PC-3 (cell line): ENCODE measurements at regions not wholly inside any gene's neighbourhood (a gene's known extent, or its start where the extent isn't known, plus 50 kb on each side); places are given as distances from the start of the nearest gene placed in this dataset.
"Not testable (repeated sequence)": the region's sequence is repeated elsewhere in the genome, so short reads cannot be mapped to it uniquely, and the experiment has no call there.

Source experiments
- ATAC-seq: fragments of 200-7000 bp; cut with Tn5 transposase; 2 replicates; pipeline ENCODE4 v1.9.1; 2020; ENCODE audit warnings: mild to moderate bottlenecking, moderate library complexity
- BruUV-seq: library from RNA; stranded (reverse); fragments of 400-500 nt; replicated peaks from 2 replicates; lab custom pipeline; 2021; lab: Mats Ljungman, UMichigan
- CTCF ChIA-PET: fragments of 300-600 bp; sonication (Branson Sonifier 250); formaldehyde crosslinking; loops from one replicate; lab custom pipeline; 2022; ENCODE audit warnings: antibody characterized with exemption; lab: Charles Lee
- POLR2A ChIA-PET: fragments of 300-600 bp; sonication (Branson Sonifier 250); formaldehyde crosslinking; loops from one replicate; lab custom pipeline; 2022; ENCODE audit warnings: antibody characterized with exemption; ENCODE audit not compliant: unreplicated experiment; lab: Charles Lee
- DNase-seq: peaks from one replicate; pipeline ENCODE4 v3.0.0-alpha.2; 2015
- H2AFZ ChIP-seq: fragments of 300-600 bp; sonication (generic); 2 replicates; pipeline ENCODE4 v1.6.0; 2016; ENCODE audit warnings: antibody characterized with exemption, low read length
- H3F3A ChIP-seq: fragments of 300-600 bp; sonication (generic); one replicate; pipeline ENCODE4 v1.6.0; 2017; ENCODE audit warnings: antibody characterized with exemption, low read length, control low read depth, mild to moderate bottlenecking; ENCODE audit not compliant: unreplicated experiment
- H3K27ac ChIP-seq: fragments of 300-600 bp; sonication (generic); 2 replicates; pipeline ENCODE4 v1.5.1; 2016; ENCODE audit warnings: mild to moderate bottlenecking, low read length
- H3K27me3 ChIP-seq: fragments of 300-600 bp; sonication (generic); 2 replicates; pipeline ENCODE4 v1.6.1; 2016; ENCODE audit warnings: low read length, mixed read lengths
- H3K36me3 ChIP-seq: fragments of 300-600 bp; sonication (generic); 2 replicates; pipeline ENCODE4 v1.6.1; 2016; ENCODE audit warnings: low read depth, mixed run types, low read length, mixed read lengths
- H3K4me1 ChIP-seq: fragments of 300-600 bp; sonication (generic); 2 replicates; pipeline ENCODE4 v1.5.1; 2016; ENCODE audit warnings: low read length; ENCODE audit not compliant: insufficient read depth
- H3K4me2 ChIP-seq: fragments of 300-600 bp; sonication (generic); 2 replicates; pipeline ENCODE4 v1.6.0; 2016; ENCODE audit warnings: low read length
- H3K4me3 ChIP-seq: fragments of 300-600 bp; sonication (generic); 2 replicates; pipeline ENCODE4 v1.5.1; 2016; ENCODE audit warnings: mild to moderate bottlenecking, low read length, mixed read lengths
- H3K79me2 ChIP-seq: fragments of 300-600 bp; sonication (generic); 2 replicates; pipeline ENCODE4 v1.6.1; 2017; ENCODE audit warnings: low read length, mixed read lengths
- H3K9ac ChIP-seq: fragments of 300-600 bp; sonication (generic); 2 replicates; pipeline ENCODE4 v1.6.0; 2016; ENCODE audit warnings: mild to moderate bottlenecking, low read length
- H3K9me2 ChIP-seq: fragments of 300-600 bp; sonication (generic); replicated peaks from 2 replicates; pipeline ENCODE4 v1.6.1; 2016; ENCODE audit warnings: mixed run types, low read length, mixed read lengths
- H3K9me3 ChIP-seq: fragments of 300-600 bp; sonication (generic); 2 replicates; pipeline ENCODE4 v1.6.1; 2016; ENCODE audit warnings: low read length, mixed read lengths
- H4K20me1 ChIP-seq: fragments of 300-600 bp; sonication (generic); 2 replicates; pipeline ENCODE4 v1.6.1; 2016; ENCODE audit warnings: low read length, mixed read lengths
- EZH2 ChIP-seq: fragments of 300-600 bp; sonication (generic); IDR thresholded peaks from one replicate; pipeline ENCODE4 v1.6.1; 2017; ENCODE audit warnings: antibody characterized with exemption, mild to moderate bottlenecking, low read length; ENCODE audit not compliant: unreplicated experiment
- EZH2phosphoT487 ChIP-seq: fragments of 300-600 bp; sonication (generic); IDR thresholded peaks from 2 replicates; pipeline ENCODE4 v1.6.1; 2018; ENCODE audit warnings: mild to moderate bottlenecking, antibody characterized with exemption, low read length, borderline replicate concordance
- intact Hi-C: fragments of 100-400 bp; cut with micrococcal nuclease; formaldehyde crosslinking; loops from 2 replicates; pipeline ENCODE4 v1.9.0; 2023
- TF ChIP-seq, protein P1 (sequence below): fragments of 300-600 bp; sonication (generic); conservative IDR thresholded peaks from 2 replicates; pipeline ENCODE4 v1.5.1; 2017; ENCODE audit warnings: antibody characterized with exemption, low read depth, mild to moderate bottlenecking, low read length

DNA sequence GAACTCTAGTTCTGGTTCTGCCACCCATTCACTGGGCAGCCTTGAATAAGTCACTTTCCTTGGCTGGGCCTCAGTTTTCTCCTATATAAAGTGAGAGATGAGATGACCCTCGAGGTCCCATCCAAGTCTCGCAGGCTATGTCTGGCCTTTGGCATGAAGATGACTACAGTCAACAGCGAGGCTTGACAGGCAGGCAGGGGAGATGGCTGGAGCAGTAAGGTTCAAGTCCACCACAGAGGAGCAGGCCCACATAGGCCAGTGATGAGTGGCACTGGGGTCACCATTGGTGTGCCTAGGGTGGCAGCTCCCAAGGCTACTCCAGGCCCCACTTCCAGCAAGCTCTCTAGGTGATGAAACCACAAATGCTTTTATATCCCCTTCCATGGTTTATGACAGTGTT lies 161.4 kb downstream of the ZFP36L2 start:
- DNase-seq, result no peak
- H3K4me2 ChIP-seq, result no peak overlapping the region
- no peak overlapping the region for H2AFZ ChIP-seq
- H3K27me3 ChIP-seq, result no peaks in the 10 kb centered on the region
- BruUV-seq, result no TSS peak
- H3K9me2 ChIP-seq, result no peaks in the 10 kb centered on the region
- no peaks in the 10 kb centered on the region for H4K20me1 ChIP-seq
- no peak overlapping the region for H3K4me3 ChIP-seq
- H3K36me3 ChIP-seq, result no peaks in the 10 kb centered on the region
- H3K27ac ChIP-seq, result no peak overlapping the region
- POLR2A ChIA-PET, result no interaction called here
- H3K79me2 ChIP-seq, result no peaks in the 10 kb centered on the region
- CTCF ChIA-PET, result no interaction called here
- peaks cover 4% of the 10 kb centered on the region; the same call in 1 of the 2 replicates for H3K9me3 ChIP-seq
- ATAC-seq, result no peak
- H3K9ac ChIP-seq, result no peak overlapping the region
- peaks cover 18% of the 10 kb centered on the region for H3K4me1 ChIP-seq
- H3F3A ChIP-seq, result no peaks in the 10 kb centered on the region
- TF ChIP-seq, protein P1, sequence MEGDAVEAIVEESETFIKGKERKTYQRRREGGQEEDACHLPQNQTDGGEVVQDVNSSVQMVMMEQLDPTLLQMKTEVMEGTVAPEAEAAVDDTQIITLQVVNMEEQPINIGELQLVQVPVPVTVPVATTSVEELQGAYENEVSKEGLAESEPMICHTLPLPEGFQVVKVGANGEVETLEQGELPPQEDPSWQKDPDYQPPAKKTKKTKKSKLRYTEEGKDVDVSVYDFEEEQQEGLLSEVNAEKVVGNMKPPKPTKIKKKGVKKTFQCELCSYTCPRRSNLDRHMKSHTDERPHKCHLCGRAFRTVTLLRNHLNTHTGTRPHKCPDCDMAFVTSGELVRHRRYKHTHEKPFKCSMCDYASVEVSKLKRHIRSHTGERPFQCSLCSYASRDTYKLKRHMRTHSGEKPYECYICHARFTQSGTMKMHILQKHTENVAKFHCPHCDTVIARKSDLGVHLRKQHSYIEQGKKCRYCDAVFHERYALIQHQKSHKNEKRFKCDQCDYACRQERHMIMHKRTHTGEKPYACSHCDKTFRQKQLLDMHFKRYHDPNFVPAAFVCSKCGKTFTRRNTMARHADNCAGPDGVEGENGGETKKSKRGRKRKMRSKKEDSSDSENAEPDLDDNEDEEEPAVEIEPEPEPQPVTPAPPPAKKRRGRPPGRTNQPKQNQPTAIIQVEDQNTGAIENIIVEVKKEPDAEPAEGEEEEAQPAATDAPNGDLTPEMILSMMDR, result no peak
- TF ChIP-seq EZH2, result no peak
- no peak for TF ChIP-seq EZH2phosphoT487
- intact Hi-C loops, result no loop called here

DNA sequence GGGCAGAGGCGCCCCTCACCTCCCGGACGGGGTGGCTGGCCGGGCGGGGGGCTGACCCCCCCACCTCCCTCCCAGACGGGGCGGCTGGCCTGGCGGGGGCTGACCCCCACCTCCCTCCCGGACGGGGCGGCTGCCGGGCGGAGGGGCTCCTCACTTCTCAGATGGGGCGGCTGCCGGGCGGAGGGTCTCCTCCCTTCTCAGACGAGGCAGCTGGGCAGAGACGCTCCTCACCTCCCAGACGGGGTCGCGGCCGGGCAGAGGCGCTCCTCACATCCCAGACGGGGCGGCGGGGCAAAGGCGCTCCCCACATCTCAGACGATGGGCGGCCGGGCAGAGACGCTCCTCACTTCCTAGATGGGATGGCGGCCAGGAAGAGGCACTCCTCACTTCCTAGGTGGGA lies 163.3 kb downstream of the ZFP36L2 start:
- H3K79me2 ChIP-seq, H3K9me2 ChIP-seq, CTCF ChIA-PET, DNase-seq, POLR2A ChIA-PET, H3F3A ChIP-seq, ATAC-seq, H4K20me1 ChIP-seq, intact Hi-C loops, BruUV-seq, H3K4me3 ChIP-seq, H3K4me1 ChIP-seq, H2AFZ ChIP-seq, H3K9ac ChIP-seq, H3K9me3 ChIP-seq, H3K4me2 ChIP-seq, H3K36me3 ChIP-seq, H3K27ac ChIP-seq, H3K27me3 ChIP-seq: not testable (repeated sequence)

DNA sequence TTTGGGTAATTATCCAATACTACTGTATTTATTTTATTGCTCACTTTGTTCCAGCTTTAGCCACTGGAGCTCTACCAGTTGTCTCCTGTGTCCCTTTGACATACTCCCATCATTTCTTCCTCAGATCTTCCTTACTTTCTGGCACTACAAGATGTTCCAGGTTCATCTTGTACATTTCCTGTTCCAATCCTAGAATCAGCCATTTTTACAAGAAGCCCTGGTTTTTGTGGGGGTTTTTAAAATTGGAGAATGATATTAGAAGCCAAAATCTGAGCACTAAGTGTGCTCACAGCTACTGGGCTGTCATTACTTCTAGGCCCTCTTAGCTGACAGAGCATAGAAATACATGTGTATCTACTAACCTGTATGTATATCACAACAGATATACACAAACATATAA lies 164.3 kb downstream of the ZFP36L2 start:
- no peaks in the 10 kb centered on the region for H3K9me2 ChIP-seq
- H3K4me3 ChIP-seq, result no peak overlapping the region
- BruUV-seq, result no TSS peak
- peaks cover 4% of the 10 kb centered on the region; the same call in 1 of the 2 replicates for H3K9me3 ChIP-seq
- POLR2A ChIA-PET, result no interaction called here
- no peak overlapping the region for H3K9ac ChIP-seq
- H3K4me1 ChIP-seq, result peaks cover 8% of the 10 kb centered on the region; the same call in 1 of the 2 replicates
- no peaks in the 10 kb centered on the region for H3K27me3 ChIP-seq
- ATAC-seq, result no peak
- TF ChIP-seq EZH2phosphoT487 (no peak), EZH2 (no peak)
- TF ChIP-seq, protein P1, result no peak
- CTCF ChIA-PET, result no interaction called here
- H4K20me1 ChIP-seq, result no peaks in the 10 kb centered on the region
- DNase-seq, result no peak
- no peaks in the 10 kb centered on the region for H3K79me2 ChIP-seq
- no peaks in the 10 kb centered on the region for H3K36me3 ChIP-seq
- H2AFZ ChIP-seq, result no peak overlapping the region
- intact Hi-C loops, result no loop called here
- no peak overlapping the region for H3K27ac ChIP-seq
- H3F3A ChIP-seq, result no peaks in the 10 kb centered on the region
- H3K4me2 ChIP-seq, result no peak overlapping the region
